HCEC 1CT (cell line): ENCODE measurements at regions not wholly inside any gene's neighbourhood (a gene's known extent, or its start where the extent isn't known, plus 50 kb on each side); places are given as distances from the start of the nearest gene placed in this dataset.

Experiments
- DNase-seq: peaks from one replicate; pipeline ENCODE4 v3.0.0-alpha.2; 2017

DNA sequence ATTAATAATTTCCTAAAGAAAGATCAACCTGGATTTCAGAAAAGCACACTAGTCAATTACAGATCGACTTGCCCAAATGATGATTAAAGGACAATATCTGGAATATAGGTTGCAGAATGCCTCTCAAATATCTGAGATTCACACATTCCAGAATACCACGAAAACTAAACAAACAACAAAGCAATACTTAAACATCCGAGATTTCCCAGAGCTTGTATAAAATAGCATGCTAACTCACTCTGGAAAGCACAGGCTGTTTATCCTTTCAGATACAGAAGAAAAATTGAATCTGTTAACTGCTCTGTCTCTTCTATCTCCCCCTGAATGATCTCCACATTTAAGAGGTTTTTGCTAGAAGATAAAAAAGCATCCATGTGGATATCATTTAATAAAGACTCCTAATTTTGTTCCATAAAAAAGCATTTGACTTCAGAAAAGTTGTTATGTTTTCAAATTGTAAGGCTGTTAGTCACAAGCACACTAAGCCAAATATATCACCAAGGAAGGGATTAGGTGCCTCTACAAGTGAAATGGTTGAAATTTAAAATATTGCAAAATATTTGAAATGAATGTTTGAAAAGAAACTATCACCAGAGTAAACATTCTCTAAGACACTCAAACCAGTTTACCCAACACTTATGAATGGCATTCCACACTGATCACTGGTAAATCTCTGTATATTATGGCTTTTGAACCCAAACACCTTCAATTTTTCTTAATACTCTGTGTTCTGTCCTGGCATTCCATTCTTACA is 865.1 kb upstream of the ADAMTS5 start:
- peak; percentile 73 for DNase-seq

DNA sequence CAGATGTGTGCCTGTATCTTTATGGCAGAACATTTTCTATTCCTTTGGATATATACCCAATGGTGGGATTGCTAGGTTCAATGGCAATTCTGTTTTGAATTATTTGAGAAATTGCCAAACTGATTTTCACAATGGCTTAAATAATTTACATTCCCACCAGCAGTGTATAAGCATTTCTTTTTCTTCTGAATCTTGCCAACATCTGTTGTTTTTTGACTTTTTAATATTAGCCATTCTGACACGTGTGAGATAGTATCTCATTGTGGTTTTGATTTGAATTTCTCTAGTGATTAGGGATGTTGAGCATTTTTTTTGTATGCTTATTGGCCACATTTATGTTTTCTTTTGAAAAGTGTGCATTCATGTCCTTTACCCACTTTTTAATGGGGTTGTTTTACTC is 864.3 kb upstream of the ADAMTS5 start:
- DNase-seq, result no peak

DNA sequence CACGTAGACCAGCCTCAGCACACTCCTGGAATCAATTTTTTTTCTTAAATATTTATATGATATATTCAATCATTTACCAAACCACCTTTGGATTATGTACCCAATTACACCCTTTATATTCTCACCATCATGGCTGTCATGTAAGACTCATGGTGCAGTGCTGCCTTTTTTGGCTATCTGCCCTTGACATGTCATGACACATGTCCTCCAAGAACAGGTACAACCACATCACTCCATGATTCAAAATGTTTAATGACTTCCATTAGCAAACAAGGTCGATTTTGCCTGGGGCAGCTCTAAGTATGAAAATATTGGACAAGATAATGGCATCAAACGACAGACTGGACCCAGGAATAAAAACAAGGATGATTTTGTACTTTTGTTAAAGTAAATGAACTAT is 861.1 kb upstream of the ADAMTS5 start:
- DNase-seq, result no peak

DNA sequence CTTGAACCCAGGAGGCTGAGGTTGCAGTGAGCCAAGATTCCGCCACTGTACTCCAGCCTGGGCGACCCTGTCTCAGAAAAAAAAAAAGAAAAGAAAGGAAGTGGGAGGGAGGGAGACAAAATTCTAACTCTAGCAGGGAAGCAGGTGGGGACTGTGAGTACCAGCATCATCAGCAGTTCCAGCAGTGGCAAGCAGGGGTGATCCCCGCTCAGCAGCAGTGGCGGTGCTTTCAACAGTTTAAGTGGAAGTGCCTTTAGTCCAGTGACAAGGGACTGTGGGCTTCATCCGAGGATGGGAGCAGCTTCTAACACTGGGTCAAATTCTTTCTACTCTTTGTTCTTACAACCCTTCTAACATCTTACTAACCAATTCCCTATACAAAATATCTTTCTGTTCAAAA is 858.1 kb upstream of the ADAMTS5 start:
- DNase-seq, result no peak

DNA sequence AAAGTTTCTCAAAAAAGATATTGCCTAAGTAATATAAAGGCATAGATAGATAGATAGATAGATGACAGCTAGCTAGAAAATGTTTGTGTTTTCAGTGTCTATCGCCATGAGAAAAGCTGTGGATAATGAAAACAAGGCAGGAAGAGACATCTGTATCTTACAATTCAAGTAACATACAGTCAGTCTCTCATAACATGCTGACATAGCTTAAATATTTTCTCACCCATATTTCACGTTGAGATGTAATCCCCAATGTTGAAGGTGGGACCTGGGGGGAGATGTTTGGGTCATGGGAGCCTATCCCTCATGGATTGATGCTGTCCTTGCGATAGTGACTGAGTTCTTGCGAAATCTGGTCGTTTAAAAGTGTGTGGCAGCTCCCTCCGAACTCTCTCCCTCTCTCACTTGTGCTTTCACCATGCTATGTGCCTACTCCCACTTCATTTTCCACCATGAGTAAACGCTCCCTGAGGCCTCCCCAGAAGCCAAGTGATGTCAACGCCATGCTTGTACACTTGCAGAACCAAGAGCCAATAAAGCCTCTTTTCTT is 856.8 kb upstream of the ADAMTS5 start:
- DNase-seq, result no peak

DNA sequence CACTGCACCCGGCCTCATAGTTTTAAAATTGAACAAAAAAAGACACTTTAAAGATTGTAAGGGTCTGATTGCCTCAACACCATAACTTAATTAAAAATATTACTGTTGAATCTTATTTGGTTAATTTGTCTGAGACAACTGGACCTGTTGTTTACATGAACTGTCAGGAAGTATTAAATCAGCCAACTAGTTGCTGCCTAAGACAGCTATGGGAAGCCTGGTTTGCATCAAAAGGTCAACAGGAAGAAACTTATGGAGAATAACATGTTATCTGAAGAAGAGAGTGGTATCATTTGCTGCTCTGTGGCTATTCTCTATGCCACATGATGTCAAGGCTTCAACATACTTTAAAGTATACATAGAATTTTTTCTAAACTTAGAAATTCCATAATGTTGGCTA is 853.5 kb upstream of the ADAMTS5 start:
- no peak for DNase-seq

DNA sequence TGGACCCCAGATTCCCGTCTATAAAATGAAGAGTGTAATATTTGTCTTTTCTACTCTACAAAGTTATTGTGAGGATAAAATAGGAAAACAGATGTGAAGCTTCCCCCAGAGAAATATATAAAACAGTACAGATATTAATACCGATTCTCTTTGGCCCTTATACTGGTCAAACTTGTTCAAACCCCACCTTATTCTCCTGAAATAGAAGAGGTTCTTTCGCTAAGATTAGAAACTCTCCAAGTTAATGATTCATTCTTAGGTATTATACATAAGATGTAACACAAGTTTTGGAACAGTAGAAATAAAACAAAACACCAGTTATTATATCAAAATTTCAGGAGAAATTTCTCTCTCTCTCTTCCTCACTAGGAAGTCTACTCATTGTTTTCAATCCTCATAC is 852.4 kb upstream of the ADAMTS5 start:
- no peak for DNase-seq

DNA sequence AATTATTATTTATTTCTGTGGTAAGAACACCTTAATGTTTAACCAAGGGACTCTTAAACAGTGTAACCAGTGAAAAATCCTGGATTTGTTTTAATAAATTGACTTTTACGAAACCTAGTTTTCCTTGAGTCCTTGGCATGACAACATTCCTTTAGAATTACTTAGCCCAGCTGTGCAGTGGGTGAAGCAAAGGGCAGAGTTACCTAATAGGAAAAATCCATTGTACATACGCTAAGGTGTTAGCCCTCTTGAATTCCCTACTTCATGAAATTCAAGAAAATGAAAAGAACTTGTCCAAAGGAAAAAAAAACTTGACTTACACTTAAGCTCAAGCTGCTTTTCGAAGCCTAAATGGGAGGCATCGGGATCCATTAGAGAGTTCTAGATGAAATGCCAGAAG is 852.0 kb upstream of the ADAMTS5 start:
- DNase-seq, result peak; percentile 53

DNA sequence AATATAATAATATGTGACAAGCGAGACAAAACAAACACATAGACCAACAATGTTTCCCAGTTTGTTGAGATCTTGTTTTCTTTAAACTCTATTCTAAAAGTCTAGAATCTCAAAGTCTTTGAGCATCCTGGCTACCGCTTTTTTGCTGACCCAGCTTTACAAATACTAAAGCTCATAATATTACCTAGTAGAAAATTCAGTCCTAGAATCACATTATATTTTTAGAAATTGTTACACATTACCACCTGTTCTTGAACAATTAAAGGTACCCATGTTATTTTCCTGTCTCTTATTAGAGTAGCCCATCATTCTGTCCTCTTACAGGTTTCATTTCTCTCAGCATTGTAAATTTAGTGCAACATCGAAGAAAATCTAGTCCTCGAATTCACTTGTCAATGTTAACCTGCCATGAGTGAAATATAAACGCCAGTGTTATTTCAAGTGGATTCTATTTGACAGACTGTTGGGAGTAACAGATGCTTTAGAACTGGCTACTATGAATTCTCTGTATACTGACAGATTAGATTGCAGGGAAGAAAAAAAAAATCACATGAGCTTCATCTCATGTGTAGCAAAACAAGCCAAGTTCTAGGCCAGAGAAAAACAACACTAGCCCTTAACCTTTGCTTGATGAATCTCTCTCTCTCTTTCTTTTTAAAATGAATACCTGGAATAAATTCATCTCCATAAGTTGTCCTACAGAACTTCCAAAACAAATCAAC is 851.2 kb upstream of the ADAMTS5 start:
- DNase-seq, result no peak

DNA sequence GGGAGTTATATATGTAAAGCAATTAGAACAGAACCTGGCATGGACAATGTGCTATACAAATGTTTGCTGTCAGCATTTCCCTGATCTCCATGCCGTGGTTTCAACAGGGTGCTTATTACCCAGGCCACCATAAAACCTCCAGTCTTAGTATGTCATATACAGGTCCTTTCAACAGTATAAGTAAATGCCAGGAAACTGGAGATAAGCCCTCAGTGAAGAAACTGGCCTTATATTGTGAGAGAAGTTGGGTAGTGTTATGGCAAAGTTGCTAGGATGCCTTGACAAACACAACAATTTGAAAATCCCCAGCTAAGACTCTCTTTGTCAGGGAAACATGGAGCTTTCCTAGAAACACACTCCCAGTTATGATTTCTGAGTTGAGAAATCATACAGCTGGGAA is 850.2 kb upstream of the ADAMTS5 start:
- DNase-seq, result no peak

DNA sequence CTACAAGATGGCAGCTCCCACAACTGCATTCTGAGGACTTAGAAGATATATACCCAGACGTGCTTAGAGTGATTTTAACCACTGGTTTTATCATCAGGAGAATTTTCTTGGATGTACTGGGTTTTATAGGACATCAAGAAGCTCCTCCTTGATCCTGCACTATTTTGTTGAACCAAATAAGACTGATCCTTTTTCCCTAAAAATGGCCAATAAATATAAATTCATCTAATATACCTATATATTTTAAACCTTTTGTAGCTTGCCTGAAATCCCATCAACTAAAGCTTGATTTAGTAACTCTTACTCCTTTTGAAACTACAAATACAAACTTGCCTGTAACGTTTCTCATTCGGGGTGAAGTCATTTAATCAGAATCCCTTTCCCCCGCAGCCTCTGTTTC is 849.4 kb upstream of the ADAMTS5 start:
- no peak for DNase-seq

DNA sequence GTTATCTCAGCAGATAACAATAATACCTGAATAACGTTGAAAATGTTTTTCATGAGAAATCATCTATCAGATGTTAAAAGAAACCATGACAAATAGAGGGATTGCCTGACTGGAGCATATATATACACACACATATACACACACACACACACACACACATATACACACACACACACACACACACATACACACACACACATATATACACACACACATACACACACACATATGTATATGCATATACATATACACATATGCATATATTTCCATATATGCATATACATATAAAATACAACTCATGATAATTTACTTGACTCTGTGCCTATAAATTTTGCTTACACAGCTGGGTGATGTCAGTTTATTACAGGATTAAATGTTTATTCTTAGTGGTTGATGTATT is 847.3 kb upstream of the ADAMTS5 start:
- DNase-seq, result no peak

DNA sequence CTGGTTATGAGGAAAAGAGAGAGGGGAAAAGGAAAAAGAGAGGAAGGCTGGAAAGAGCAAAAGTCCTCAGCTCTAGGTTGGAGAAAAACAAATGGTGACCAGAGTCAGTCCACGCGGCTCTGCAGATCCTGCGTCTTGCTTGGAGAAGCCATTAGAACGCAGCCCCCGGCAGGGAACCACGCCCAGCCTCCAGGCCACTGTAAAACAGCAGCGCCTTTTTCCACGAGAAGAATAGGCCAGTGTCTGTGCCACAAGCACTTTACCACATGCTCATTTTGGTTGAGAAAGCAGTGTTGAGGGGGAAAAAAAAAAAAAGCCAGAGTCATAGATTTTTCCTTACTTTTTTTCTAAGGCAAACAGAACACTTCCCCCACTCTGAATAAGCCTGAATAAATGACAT is 846.9 kb upstream of the ADAMTS5 start:
- DNase-seq, result peak; percentile 35

DNA sequence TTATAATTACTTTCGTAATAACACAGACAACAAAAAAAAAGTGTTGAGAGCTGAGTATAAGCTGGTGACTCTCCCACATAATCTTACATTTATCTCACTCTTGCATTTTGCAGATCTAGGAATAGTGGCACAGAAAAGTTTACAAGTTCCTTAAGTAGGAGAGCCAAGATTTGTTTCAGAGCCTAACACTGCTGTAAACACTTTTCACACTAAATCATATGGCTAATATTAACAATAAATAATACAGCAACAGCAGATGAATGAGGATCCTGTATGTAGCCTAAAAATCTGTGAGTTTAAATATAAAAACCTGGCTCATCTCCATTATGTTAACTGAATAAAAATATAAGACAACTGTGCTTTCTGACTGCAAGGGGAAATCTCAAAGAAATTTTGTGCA is 846.5 kb upstream of the ADAMTS5 start:
- no peak for DNase-seq

DNA sequence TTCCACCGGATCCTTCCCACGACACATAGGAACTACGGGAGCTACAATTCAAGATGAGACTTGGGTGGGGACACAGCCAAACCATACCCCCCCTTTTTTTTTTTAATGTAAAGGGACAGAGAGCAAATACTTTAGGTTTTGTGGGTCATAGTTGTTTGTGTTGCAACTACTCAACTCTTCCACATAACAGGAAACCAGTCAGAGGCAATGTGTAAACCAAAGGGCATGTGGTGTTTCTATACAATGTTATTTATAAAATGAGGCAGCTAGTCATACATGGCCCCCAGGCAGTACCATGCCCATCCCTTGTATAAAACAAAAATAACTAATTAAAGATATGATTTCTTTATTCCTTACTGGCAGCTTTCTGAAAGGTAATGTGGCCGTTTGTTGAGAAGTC is 845.4 kb upstream of the ADAMTS5 start:
- peak; percentile 62 for DNase-seq

DNA sequence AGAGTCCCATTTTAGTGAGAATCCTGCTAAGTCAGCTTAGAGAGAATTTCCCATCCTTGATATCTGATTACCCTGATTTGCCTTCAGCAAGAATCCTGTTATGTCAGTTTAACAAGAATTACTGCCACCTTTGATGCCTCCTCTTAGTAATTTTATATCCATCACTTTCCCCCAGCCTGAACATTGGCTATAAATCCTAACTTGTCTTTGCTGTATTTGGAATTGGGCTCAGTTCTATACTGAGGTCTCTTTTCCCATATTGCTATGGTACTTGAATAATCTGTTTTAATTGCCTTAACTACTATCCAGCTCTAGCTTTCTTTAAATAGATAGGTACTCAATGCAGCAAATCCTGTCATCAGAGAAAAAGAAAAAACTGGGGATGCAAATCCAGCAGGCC is 842.0 kb upstream of the ADAMTS5 start:
- no peak for DNase-seq

DNA sequence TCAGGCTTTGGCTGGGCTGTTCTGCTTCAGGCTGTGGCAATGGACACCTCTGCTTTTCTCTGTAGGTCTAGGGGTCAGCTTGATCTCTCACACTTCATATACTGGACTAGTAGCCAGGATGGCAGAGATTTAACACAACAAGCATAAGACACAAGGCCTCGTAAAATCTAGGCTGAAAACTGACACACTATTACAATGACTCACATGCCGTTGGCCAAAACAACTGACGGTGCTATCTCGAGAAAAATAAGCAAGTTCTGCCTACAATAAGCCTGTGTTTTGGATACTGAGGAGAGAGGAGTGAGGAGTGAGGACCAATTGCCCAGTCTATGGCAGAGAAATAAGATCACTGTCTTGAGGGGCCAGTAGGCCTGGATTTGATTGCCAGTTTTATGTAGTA is 840.7 kb upstream of the ADAMTS5 start:
- DNase-seq, result peak; percentile 32

DNA sequence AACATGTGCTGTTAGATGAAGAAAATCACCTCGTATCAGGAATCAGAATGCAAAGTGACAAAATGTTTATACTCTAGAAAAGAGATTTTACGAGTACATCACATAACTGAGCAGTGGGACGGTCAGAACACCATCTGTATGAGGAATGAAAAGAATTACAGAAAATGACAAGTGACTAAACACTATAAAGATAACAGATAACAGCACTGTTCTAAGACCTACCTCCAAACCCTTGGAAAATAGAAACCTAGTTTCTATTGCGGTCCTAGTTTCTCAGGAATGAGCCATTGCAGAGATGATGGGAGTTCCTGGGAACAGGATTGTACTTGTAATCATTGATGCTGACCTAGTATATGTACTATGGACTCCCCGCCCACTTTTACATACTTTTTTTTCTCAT is 839.4 kb upstream of the ADAMTS5 start:
- DNase-seq, result no peak

DNA sequence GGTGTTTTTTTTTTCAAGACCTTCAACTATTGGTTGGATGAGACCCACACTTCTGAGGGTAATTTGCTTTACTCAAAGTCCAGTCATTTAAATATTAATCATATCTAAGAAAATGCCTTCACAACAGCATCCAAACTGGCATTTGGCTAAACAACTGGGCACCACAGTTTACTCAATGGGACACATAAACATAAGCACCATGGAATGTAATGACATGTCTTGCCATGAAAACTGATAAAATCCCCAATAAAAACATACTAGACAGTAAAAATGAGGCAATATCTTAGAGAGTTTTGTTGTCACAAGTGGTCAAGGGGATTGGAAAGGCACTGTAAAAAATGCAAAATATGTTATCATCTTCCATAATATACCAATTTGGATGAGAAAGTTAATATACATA is 838.8 kb upstream of the ADAMTS5 start:
- DNase-seq, result no peak

DNA sequence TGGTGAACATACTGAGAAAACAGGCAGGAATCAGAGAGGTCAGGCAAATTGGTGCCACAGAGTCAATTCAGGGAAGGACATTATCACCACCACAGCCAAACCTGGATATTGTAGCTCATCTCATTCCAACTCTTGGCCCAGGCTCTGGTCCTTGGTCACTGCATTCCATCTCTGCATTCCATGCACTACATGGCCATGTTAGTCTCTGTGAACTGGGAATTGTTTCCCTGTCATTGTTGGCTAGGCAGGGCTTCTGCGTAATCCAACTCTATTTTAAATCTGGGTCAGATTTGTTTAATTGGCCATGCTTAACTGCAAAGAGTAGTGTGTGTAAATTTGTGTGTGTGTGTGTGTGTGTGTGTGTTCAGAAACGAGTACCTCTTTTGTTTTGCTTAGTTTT is 837.6 kb upstream of the ADAMTS5 start:
- no peak for DNase-seq

DNA sequence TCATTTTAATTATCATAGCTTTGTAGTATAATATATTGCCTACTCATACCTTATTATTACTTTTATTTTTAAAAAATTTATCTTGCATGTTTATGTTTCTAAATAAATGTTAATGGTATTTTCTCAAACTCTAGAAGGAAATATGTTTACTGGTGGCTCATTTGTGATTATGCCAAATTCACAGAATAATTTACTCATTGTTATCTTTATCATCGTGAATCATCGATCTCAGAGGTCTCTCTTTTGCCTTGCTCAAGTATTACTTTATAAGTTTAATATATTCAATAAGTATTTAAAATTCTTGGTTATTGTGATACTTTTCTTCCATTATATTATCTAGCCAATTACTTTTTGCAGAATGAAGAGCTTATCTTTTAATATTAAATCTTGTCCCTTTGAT is 836.7 kb upstream of the ADAMTS5 start:
- peak; percentile 63 for DNase-seq

DNA sequence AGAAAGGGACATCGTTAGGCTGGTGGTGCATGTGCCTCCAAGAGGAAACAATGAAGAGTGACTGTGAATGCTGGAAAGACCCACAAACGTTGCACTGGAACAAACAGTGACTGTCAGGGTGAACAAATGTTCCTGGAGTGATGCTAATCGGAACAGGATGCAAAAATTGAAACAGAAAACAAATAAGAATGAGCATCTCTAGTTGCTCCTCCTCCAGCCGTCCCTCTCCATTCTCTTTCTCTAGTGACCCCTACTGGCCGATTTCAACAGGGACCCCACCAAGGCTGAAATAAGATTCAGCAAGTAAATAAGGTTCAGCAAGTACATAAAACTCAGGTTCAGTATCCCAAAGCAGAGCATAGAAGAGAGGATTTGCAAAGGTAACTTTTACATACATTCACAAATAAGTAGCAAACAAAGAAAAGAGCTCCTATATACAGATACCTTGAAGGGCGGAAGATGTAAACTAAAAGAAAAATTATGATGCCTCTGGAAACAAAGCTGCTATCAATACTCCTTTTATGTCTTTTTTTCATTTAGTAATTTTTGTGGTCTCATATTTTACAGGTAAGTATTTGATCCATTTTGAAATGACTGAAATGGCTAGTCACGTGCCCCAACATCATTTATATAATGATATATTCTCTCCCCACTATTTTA is 836.1 kb upstream of the ADAMTS5 start:
- DNase-seq, result peak; percentile 20

DNA sequence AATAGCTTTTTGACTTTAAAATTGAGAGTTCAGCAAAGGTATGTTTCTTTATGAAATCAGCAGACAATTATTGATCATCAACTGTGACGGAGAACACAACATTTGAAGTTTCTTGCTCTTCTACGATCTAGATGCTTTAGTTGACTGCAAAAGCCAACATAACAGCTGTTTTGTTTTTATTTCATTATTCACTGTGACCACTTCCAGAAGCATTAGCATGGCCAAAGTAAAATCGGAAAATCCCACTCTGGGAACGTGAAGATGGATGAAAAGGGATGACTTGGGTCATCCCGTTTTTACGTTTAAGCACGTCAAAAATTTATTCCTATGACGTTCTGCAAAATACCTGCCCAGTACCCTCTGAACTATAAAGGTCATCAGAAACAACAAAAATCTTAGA is 833.0 kb upstream of the ADAMTS5 start:
- DNase-seq, result no peak

DNA sequence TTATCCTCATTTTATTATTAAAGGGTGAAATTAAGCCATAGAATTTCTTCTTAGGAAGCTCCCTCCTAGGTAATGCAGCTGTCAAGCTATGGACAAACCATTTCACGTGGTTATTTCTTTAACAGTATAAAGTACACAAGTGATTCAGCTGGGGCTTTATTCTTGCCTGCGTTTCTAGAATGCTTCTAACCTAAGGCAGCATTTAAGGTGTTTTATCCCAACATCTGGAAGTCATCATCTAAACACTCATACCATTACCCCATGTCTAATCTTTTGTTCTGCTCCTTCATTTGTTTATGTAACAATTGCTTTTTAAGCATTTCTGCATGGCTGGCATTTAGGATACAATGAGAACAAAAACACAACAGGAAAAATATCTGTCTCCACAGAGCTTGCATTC is 829.2 kb upstream of the ADAMTS5 start:
- DNase-seq, result no peak
